ENCODE measurements at regions not wholly inside any gene's neighbourhood (a gene's known extent, or its start where the extent isn't known, plus 50 kb on each side); places are given as distances from the start of the nearest gene placed in this dataset.

DNA sequence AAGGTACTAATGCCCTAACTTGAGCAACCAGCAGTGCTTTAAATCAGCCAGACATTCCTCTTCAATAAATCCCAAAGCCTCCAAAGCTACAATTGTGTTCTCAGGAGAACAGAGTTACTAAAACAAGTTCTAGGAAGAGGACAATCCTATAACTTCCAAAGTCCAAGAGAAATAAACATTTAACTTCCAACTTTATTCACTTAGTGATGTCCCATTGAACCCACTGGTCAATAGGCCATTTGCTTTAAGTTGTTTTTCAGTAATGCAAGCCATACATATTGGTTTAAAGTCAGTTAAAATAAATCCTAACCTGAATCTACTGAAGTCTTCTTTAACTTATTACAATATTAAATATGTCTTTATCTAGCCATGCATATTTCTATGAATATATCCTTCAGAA lies 165.4 kb downstream of the PAWR start:
- ChIA-PET CTCF (no interaction called here), POLR2A (no interaction called here)
- Mint-ChIP-seq H3K36me3 (no peaks in the 10 kb centered on the region), H3K9me3 (peaks cover 13% of the 10 kb centered on the region), H3K27ac (no peak overlapping the region), H3K4me1 (peaks cover 32% of the 10 kb centered on the region), H3K27me3 (ENCODE audit: low read depth) (no peaks in the 10 kb centered on the region; the same call in 1 of the 2 replicates), H3K4me3 (no peak overlapping the region)
- DNase-seq (ENCODE audit: low spot score) = no peak
- TF ChIP-seq CBFB (CRISPR knock-in tag; IDR thresholded peaks at IDR 0.05; ENCODE audit: low read depth) = no peak
- TF ChIP-seq, protein P1, sequence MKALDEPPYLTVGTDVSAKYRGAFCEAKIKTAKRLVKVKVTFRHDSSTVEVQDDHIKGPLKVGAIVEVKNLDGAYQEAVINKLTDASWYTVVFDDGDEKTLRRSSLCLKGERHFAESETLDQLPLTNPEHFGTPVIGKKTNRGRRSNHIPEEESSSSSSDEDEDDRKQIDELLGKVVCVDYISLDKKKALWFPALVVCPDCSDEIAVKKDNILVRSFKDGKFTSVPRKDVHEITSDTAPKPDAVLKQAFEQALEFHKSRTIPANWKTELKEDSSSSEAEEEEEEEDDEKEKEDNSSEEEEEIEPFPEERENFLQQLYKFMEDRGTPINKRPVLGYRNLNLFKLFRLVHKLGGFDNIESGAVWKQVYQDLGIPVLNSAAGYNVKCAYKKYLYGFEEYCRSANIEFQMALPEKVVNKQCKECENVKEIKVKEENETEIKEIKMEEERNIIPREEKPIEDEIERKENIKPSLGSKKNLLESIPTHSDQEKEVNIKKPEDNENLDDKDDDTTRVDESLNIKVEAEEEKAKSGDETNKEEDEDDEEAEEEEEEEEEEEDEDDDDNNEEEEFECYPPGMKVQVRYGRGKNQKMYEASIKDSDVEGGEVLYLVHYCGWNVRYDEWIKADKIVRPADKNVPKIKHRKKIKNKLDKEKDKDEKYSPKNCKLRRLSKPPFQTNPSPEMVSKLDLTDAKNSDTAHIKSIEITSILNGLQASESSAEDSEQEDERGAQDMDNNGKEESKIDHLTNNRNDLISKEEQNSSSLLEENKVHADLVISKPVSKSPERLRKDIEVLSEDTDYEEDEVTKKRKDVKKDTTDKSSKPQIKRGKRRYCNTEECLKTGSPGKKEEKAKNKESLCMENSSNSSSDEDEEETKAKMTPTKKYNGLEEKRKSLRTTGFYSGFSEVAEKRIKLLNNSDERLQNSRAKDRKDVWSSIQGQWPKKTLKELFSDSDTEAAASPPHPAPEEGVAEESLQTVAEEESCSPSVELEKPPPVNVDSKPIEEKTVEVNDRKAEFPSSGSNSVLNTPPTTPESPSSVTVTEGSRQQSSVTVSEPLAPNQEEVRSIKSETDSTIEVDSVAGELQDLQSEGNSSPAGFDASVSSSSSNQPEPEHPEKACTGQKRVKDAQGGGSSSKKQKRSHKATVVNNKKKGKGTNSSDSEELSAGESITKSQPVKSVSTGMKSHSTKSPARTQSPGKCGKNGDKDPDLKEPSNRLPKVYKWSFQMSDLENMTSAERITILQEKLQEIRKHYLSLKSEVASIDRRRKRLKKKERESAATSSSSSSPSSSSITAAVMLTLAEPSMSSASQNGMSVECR (CRISPR knock-in tag; IDR thresholded peaks at IDR 0.05; ENCODE audit: borderline replicate concordance) = no peak
- TF ChIP-seq TEAD4 (CRISPR knock-in tag; IDR thresholded peaks at IDR 0.05) = no peak
- no peak for TF ChIP-seq ZNF671 (CRISPR knock-in tag; IDR thresholded peaks at IDR 0.05)
- no peak for TF ChIP-seq CREM (CRISPR knock-in tag; IDR thresholded peaks at IDR 0.05)
- TF ChIP-seq, protein P2, sequence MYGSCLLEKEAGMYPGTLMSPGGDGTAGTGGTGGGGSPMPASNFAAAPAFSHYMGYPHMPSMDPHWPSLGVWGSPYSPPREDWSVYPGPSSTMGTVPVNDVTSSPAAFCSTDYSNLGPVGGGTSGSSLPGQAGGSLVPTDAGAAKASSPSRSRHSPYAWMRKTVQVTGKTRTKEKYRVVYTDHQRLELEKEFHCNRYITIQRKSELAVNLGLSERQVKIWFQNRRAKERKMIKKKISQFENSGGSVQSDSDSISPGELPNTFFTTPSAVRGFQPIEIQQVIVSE (CRISPR knock-in tag; IDR thresholded peaks at IDR 0.05; ENCODE audit: borderline replicate concordance) = no peak
- TF ChIP-seq, protein P3, sequence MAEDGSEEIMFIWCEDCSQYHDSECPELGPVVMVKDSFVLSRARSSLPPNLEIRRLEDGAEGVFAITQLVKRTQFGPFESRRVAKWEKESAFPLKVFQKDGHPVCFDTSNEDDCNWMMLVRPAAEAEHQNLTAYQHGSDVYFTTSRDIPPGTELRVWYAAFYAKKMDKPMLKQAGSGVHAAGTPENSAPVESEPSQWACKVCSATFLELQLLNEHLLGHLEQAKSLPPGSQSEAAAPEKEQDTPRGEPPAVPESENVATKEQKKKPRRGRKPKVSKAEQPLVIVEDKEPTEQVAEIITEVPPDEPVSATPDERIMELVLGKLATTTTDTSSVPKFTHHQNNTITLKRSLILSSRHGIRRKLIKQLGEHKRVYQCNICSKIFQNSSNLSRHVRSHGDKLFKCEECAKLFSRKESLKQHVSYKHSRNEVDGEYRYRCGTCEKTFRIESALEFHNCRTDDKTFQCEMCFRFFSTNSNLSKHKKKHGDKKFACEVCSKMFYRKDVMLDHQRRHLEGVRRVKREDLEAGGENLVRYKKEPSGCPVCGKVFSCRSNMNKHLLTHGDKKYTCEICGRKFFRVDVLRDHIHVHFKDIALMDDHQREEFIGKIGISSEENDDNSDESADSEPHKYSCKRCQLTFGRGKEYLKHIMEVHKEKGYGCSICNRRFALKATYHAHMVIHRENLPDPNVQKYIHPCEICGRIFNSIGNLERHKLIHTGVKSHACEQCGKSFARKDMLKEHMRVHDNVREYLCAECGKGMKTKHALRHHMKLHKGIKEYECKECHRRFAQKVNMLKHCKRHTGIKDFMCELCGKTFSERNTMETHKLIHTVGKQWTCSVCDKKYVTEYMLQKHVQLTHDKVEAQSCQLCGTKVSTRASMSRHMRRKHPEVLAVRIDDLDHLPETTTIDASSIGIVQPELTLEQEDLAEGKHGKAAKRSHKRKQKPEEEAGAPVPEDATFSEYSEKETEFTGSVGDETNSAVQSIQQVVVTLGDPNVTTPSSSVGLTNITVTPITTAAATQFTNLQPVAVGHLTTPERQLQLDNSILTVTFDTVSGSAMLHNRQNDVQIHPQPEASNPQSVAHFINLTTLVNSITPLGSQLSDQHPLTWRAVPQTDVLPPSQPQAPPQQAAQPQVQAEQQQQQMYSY (CRISPR knock-in tag; IDR thresholded peaks at IDR 0.05) = no peak
- no peak for ATAC-seq

DNA sequence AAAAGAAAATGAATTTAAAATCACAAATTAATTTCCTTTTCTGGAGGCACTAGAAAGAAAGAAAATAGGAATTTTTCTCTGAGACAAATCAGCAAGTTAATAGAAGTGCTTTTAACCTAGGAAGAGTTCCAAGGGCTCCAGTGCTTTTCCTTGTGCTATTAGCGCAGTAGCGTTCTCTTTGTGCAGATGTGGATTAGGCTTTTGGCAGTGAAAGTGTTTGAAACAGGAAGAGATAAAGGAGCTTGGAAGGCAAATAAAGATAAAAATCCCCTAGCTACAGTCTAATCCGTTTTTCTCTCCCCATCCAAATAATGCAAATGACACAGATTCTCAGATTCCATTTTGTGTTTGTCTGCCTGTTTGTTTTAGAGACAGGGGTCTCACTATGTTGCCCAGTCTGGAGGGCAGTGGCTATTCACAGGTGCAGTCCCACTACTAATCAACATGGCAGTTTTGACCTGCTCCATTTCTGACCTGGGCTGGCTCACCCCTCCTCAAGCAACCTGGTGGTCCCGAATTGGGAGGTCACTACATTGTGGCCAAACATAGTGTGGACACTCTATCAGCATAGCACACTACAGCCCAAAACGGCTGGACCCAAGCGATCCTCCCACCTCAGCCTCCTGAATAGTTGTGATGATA lies 166.1 kb downstream of the PAWR start:
- TF ChIP-seq ZNF121 (CRISPR knock-in tag; IDR thresholded peaks at IDR 0.05) (peak; percentile 98), MYBL2 (CRISPR knock-in tag; IDR thresholded peaks at IDR 0.05) (no peak)
- DNase-seq (ENCODE audit: low spot score) (no peak), ATAC-seq (no peak)
- Mint-ChIP-seq H3K9me3 (peaks cover 10% of the 10 kb centered on the region), H3K27me3 (ENCODE audit: low read depth) (no peaks in the 10 kb centered on the region; the same call in 1 of the 2 replicates), H3K4me3 (no peak overlapping the region), H3K36me3 (no peaks in the 10 kb centered on the region), H3K27ac (no peak overlapping the region), H3K4me1 (peaks cover 32% of the 10 kb centered on the region)
- POLR2A ChIA-PET = no interaction called here
- CTCF ChIA-PET = no interaction called here

DNA sequence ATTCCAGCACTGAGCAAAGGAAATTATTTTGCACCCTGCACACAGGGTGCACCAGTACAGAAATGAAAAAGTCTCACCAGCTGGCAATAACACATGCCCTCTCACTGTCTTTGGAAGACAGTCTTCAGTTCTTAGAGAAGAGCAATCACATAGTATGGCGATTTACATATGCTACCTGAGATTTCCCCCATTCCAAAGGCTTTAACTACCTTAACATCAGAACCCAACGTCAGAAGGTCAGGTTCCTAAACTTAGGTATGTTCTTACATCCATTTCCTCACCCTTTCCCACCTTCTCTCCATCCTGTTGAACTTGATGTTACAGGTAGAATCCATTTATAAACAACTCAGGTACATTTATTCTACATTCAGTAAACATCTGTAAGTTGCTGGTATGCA lies 167.8 kb downstream of the PAWR start:
- ATAC-seq (peak; percentile 76), DNase-seq (ENCODE audit: low spot score) (no peak)
- no peaks in the 10 kb centered on the region; the same call in 1 of the 2 replicates for H3K27me3 Mint-ChIP-seq (ENCODE audit: low read depth)
- TF ChIP-seq SMAD3 (CRISPR knock-in tag; IDR thresholded peaks at IDR 0.05; ENCODE audit: borderline replicate concordance) (no peak), PRRX2 (CRISPR knock-in tag; IDR thresholded peaks at IDR 0.05) (no peak), NFE2L1 (CRISPR knock-in tag; IDR thresholded peaks at IDR 0.05) (no peak), ZNF396 (CRISPR knock-in tag; IDR thresholded peaks at IDR 0.05; ENCODE audit: borderline replicate concordance) (no peak), USF2 (CRISPR knock-in tag; IDR thresholded peaks at IDR 0.05) (no peak)
- TF ChIP-seq, protein P4, sequence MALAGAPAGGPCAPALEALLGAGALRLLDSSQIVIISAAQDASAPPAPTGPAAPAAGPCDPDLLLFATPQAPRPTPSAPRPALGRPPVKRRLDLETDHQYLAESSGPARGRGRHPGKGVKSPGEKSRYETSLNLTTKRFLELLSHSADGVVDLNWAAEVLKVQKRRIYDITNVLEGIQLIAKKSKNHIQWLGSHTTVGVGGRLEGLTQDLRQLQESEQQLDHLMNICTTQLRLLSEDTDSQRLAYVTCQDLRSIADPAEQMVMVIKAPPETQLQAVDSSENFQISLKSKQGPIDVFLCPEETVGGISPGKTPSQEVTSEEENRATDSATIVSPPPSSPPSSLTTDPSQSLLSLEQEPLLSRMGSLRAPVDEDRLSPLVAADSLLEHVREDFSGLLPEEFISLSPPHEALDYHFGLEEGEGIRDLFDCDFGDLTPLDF (CRISPR knock-in tag; IDR thresholded peaks at IDR 0.05) = no peak
- TF ChIP-seq, protein P5, sequence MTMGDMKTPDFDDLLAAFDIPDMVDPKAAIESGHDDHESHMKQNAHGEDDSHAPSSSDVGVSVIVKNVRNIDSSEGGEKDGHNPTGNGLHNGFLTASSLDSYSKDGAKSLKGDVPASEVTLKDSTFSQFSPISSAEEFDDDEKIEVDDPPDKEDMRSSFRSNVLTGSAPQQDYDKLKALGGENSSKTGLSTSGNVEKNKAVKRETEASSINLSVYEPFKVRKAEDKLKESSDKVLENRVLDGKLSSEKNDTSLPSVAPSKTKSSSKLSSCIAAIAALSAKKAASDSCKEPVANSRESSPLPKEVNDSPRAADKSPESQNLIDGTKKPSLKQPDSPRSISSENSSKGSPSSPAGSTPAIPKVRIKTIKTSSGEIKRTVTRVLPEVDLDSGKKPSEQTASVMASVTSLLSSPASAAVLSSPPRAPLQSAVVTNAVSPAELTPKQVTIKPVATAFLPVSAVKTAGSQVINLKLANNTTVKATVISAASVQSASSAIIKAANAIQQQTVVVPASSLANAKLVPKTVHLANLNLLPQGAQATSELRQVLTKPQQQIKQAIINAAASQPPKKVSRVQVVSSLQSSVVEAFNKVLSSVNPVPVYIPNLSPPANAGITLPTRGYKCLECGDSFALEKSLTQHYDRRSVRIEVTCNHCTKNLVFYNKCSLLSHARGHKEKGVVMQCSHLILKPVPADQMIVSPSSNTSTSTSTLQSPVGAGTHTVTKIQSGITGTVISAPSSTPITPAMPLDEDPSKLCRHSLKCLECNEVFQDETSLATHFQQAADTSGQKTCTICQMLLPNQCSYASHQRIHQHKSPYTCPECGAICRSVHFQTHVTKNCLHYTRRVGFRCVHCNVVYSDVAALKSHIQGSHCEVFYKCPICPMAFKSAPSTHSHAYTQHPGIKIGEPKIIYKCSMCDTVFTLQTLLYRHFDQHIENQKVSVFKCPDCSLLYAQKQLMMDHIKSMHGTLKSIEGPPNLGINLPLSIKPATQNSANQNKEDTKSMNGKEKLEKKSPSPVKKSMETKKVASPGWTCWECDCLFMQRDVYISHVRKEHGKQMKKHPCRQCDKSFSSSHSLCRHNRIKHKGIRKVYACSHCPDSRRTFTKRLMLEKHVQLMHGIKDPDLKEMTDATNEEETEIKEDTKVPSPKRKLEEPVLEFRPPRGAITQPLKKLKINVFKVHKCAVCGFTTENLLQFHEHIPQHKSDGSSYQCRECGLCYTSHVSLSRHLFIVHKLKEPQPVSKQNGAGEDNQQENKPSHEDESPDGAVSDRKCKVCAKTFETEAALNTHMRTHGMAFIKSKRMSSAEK (CRISPR knock-in tag; IDR thresholded peaks at IDR 0.05; ENCODE audit: borderline replicate concordance) = no peak

More for the DNA sequence above, 167.8 kb downstream of the PAWR start:
- peak overlapping the region; percentile 85; the same call in 1 of the 2 replicates for H3K27ac Mint-ChIP-seq
- H3K9me3 Mint-ChIP-seq = peaks cover 10% of the 10 kb centered on the region
- POLR2A ChIA-PET = no interaction called here
- H3K4me3 Mint-ChIP-seq = no peak overlapping the region
- CTCF ChIA-PET = interaction anchor here (0.8 to 0.9 kb wide), 2 partner anchors 11 to 24 kb away, joined by 3 to 4 read pairs; no protein-coding TSS in a partner anchor
- peaks cover 2% of the 10 kb centered on the region; the same call in 1 of the 2 replicates for H3K36me3 Mint-ChIP-seq
- peaks cover 32% of the 10 kb centered on the region for H3K4me1 Mint-ChIP-seq
